ENCODE measurements at regions not wholly inside any gene's neighbourhood (a gene's known extent, or its start where the extent isn't known, plus 50 kb on each side); places are given as distances from the start of the nearest gene placed in this dataset.

GRCh38 chr6:159113223-159113622 lies 56.0 kb upstream of the FNDC1 start:
- H4K8ac ChIP-seq (replicated peaks; ENCODE audit: insufficient read length, low read depth, low read length) = peak overlapping the region; percentile 5
- H3T11ph ChIP-seq (ENCODE audit: low read length) = no peak overlapping the region
- WGBS (ENCODE audit: extremely low coverage, insufficient read length, low lambda C conversion rate) = no CpG with 5 or more reads among the region's 10 CpGs
- H3K79me1 ChIP-seq (ENCODE audit: insufficient read depth, low read depth, low read length, poor library complexity, severe bottlenecking) = no peaks in the 10 kb centered on the region
- no peak for DNase-seq
- no peak overlapping the region for H2BK120ac ChIP-seq (ENCODE audit: low read depth, low read length, poor library complexity, severe bottlenecking)
- no peak overlapping the region for H3K4ac ChIP-seq (ENCODE audit: low read depth, low read length)
- H3K18ac ChIP-seq (ENCODE audit: insufficient read length, low read depth, low read length) = no peak overlapping the region
- no peak overlapping the region for H3K4me3 Mint-ChIP-seq
- H3K27ac Mint-ChIP-seq = no peak overlapping the region
- no peak overlapping the region for H4K91ac ChIP-seq (ENCODE audit: insufficient read length, low read depth, low read length)
- no peaks in the 10 kb centered on the region for H3K79me2 ChIP-seq (ENCODE audit: insufficient read depth, low read length)
- no peak overlapping the region for H3K56ac ChIP-seq (ENCODE audit: insufficient read length, low read depth, low read length)
- H3K27ac ChIP-seq (ENCODE audit: insufficient read length, low read depth, low read length) = no peak overlapping the region
- no peaks in the 10 kb centered on the region for H3K9me3 Mint-ChIP-seq
- H3K9me3 ChIP-seq (ENCODE audit: control insufficient read depth, low read depth, low read length) = no peaks in the 10 kb centered on the region
- no peak overlapping the region for H3K14ac ChIP-seq (ENCODE audit: insufficient read depth, low read length)
- H3K9ac ChIP-seq (ENCODE audit: extremely low read depth, insufficient read length, low read length) = no peak overlapping the region
- H3K27me3 Mint-ChIP-seq (ENCODE audit: low read depth) = peaks cover 3% of the 10 kb centered on the region
- H3K4me2 ChIP-seq (ENCODE audit: insufficient read depth, insufficient read length, low read length) = no peak overlapping the region
- H3K27me3 ChIP-seq (ENCODE audit: insufficient read depth, low read length) = no peaks in the 10 kb centered on the region
- H3K36me3 Mint-ChIP-seq (ENCODE audit: insufficient read depth in 1 of 3, low read depth in 3 of 3) = no peaks in the 10 kb centered on the region
- H2BK12ac ChIP-seq (ENCODE audit: insufficient read length, low read depth, low read length) = no peak overlapping the region
- no peak overlapping the region for H4K5ac ChIP-seq (ENCODE audit: insufficient read length, low read depth, low read length)
- H2BK15ac ChIP-seq (ENCODE audit: low read depth, low read length) = no peak overlapping the region
- peaks cover 2% of the 10 kb centered on the region for H4K20me1 ChIP-seq (ENCODE audit: control insufficient read depth, insufficient read depth, insufficient read length)
- no peaks in the 10 kb centered on the region for H3K4me1 ChIP-seq (ENCODE audit: insufficient read depth, low read length)
- no peak for TF ChIP-seq CTCF (conservative IDR thresholded peaks at IDR 0.05)
- no peak overlapping the region for H2AK5ac ChIP-seq (ENCODE audit: insufficient read length, low read length)
- no peaks in the 10 kb centered on the region for H3K4me1 Mint-ChIP-seq
- no peak overlapping the region for H2AFZ ChIP-seq (ENCODE audit: low read length)
- no peak overlapping the region for H2BK20ac ChIP-seq (ENCODE audit: low read depth, low read length, poor library complexity, severe bottlenecking)
- H2BK5ac ChIP-seq (ENCODE audit: insufficient read length, low read length) = no peak overlapping the region
- H3K23ac ChIP-seq (ENCODE audit: insufficient read length, low read depth, low read length) = peak overlapping the region; percentile 5
- H3K23me2 ChIP-seq (ENCODE audit: insufficient read length, low read depth, low read length, poor library complexity, severe bottlenecking) = no peaks in the 10 kb centered on the region

Measured in H9 (cell line).